ENCODE measurements at regions not wholly inside any gene's neighbourhood (a gene's known extent, or its start where the extent isn't known, plus 50 kb on each side); places are given as distances from the start of the nearest gene placed in this dataset.

DNA sequence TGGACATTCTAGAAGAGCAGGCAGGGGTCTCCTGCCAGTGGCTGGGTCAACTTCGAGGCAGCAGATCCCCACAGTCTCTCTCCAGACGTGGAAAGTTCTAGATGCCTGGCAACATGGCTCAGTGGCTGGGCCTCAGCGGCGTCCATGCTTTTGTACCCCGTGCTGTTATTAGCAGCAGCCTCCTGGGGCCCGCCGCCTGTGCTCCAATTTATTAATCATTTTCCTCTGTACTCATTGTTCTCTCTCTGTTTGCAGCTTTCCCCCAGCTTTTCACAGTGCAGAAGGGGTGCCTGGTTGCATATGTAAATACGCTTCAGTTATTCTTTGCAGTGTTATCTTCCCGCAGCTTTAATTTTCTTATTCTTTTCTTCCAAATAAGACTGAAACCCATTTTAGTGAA lies 515.1 kb downstream of the TBC1D22A start:
- Histone ChIP-seq H3K9me2 (replicated peaks; ENCODE audit: control insufficient read depth, low read length) (no peaks in the 10 kb centered on the region), H3K4me3 (ENCODE audit: low read length) (no peak overlapping the region), H3K4me2 (ENCODE audit: low read length) (no peak overlapping the region), H3K27ac (ENCODE audit: low read depth, low read length) (no peak overlapping the region), H4K20me1 (ENCODE audit: control insufficient read depth, insufficient read depth, low read depth, low read length) (no peaks in the 10 kb centered on the region), H3K36me3 (ENCODE audit: control insufficient read depth, low read length) (no peaks in the 10 kb centered on the region), H3K79me2 (ENCODE audit: control insufficient read depth, low read length) (no peaks in the 10 kb centered on the region), H3K4me1 (ENCODE audit: control insufficient read depth, low read length) (no peaks in the 10 kb centered on the region), H3K9me3 (ENCODE audit: control insufficient read depth, insufficient read depth, low read length) (no peaks in the 10 kb centered on the region), H3F3A (ENCODE audit: control insufficient read depth, insufficient read depth) (no peaks in the 10 kb centered on the region), H3K27me3 (ENCODE audit: control insufficient read depth, low read length) (no peaks in the 10 kb centered on the region)
- no peak for TF ChIP-seq EZH2phosphoT487 (IDR thresholded peaks at IDR 0.05; ENCODE audit: borderline replicate concordance, low read length)
- TF ChIP-seq, protein P1, sequence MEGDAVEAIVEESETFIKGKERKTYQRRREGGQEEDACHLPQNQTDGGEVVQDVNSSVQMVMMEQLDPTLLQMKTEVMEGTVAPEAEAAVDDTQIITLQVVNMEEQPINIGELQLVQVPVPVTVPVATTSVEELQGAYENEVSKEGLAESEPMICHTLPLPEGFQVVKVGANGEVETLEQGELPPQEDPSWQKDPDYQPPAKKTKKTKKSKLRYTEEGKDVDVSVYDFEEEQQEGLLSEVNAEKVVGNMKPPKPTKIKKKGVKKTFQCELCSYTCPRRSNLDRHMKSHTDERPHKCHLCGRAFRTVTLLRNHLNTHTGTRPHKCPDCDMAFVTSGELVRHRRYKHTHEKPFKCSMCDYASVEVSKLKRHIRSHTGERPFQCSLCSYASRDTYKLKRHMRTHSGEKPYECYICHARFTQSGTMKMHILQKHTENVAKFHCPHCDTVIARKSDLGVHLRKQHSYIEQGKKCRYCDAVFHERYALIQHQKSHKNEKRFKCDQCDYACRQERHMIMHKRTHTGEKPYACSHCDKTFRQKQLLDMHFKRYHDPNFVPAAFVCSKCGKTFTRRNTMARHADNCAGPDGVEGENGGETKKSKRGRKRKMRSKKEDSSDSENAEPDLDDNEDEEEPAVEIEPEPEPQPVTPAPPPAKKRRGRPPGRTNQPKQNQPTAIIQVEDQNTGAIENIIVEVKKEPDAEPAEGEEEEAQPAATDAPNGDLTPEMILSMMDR (IDR thresholded peaks at IDR 0.05; ENCODE audit: low read depth, low read length, poor library complexity, severe bottlenecking) = no peak

GRCh38 chr22:47276991-47277390 lies 514.5 kb downstream of the TBC1D22A start:
- no peak overlapping the region for H3K27ac ChIP-seq (ENCODE audit: low read depth, low read length)
- no peak overlapping the region for H3K4me2 ChIP-seq (ENCODE audit: low read length)
- H3K4me3 ChIP-seq (ENCODE audit: low read length) = no peak overlapping the region
- no peaks in the 10 kb centered on the region for H3K27me3 ChIP-seq (ENCODE audit: control insufficient read depth, low read length)
- no peak for TF ChIP-seq EZH2phosphoT487 (IDR thresholded peaks at IDR 0.05; ENCODE audit: borderline replicate concordance, low read length)
- TF ChIP-seq, protein P1 (IDR thresholded peaks at IDR 0.05; ENCODE audit: low read depth, low read length, poor library complexity, severe bottlenecking) = no peak
- no peaks in the 10 kb centered on the region for H3K9me3 ChIP-seq (ENCODE audit: control insufficient read depth, insufficient read depth, low read length)
- no peaks in the 10 kb centered on the region for H3K4me1 ChIP-seq (ENCODE audit: control insufficient read depth, low read length)
- H3K36me3 ChIP-seq (ENCODE audit: control insufficient read depth, low read length) = no peaks in the 10 kb centered on the region
- H3K79me2 ChIP-seq (ENCODE audit: control insufficient read depth, low read length) = no peaks in the 10 kb centered on the region
- H3K9me2 ChIP-seq (replicated peaks; ENCODE audit: control insufficient read depth, low read length) = no peaks in the 10 kb centered on the region
- no peaks in the 10 kb centered on the region for H3F3A ChIP-seq (ENCODE audit: control insufficient read depth, insufficient read depth)
- H4K20me1 ChIP-seq (ENCODE audit: control insufficient read depth, insufficient read depth, low read depth, low read length) = no peaks in the 10 kb centered on the region

DNA sequence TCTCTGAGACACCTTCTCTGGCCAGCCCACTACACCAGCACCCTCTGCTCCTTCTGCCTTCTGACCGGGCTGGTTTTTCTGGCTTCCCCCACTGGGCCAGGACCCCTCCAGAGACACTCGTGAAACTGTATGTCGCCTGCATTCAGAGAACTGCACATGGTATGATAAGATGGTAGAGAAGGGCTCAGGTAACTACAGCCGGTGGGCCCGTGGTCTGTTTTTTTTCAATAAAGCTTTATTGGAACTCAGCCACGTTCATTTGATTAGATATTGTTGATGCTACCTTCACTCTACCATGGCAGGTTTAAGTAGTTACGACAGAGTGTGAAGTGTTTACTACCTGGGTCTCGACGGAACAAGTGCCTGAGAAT lies 514.0 kb downstream of the TBC1D22A start:
- TF ChIP-seq, protein P1 (IDR thresholded peaks at IDR 0.05; ENCODE audit: low read depth, low read length, poor library complexity, severe bottlenecking) = no peak
- no peak for TF ChIP-seq EZH2phosphoT487 (IDR thresholded peaks at IDR 0.05; ENCODE audit: borderline replicate concordance, low read length)
- Histone ChIP-seq H3K4me2 (ENCODE audit: low read length) (no peak overlapping the region), H3K27me3 (ENCODE audit: control insufficient read depth, low read length) (no peaks in the 10 kb centered on the region), H3K4me3 (ENCODE audit: low read length) (no peak overlapping the region), H3K27ac (ENCODE audit: low read depth, low read length) (no peak overlapping the region), H3K4me1 (ENCODE audit: control insufficient read depth, low read length) (no peaks in the 10 kb centered on the region), H4K20me1 (ENCODE audit: control insufficient read depth, insufficient read depth, low read depth, low read length) (no peaks in the 10 kb centered on the region), H3K9me2 (replicated peaks; ENCODE audit: control insufficient read depth, low read length) (no peaks in the 10 kb centered on the region), H3K9me3 (ENCODE audit: control insufficient read depth, insufficient read depth, low read length) (no peaks in the 10 kb centered on the region), H3K79me2 (ENCODE audit: control insufficient read depth, low read length) (no peaks in the 10 kb centered on the region), H3F3A (ENCODE audit: control insufficient read depth, insufficient read depth) (no peaks in the 10 kb centered on the region), H3K36me3 (ENCODE audit: control insufficient read depth, low read length) (no peaks in the 10 kb centered on the region)
